Ammon's horn (tissue), 1 donor: ENCODE measurements at regions not wholly inside any gene's neighbourhood (a gene's known extent, or its start where the extent isn't known, plus 50 kb on each side); places are given as distances from the start of the nearest gene placed in this dataset.
"Not testable (repeated sequence)": the region's sequence is repeated elsewhere in the genome, so short reads cannot be mapped to it uniquely, and the experiment has no call there.

ENCODE experiments used
- DNase-seq: peaks from one replicate; pipeline ENCODE4 v3.0.0-alpha.2; 2016; ENCODE audit warnings: low spot score

DNA sequence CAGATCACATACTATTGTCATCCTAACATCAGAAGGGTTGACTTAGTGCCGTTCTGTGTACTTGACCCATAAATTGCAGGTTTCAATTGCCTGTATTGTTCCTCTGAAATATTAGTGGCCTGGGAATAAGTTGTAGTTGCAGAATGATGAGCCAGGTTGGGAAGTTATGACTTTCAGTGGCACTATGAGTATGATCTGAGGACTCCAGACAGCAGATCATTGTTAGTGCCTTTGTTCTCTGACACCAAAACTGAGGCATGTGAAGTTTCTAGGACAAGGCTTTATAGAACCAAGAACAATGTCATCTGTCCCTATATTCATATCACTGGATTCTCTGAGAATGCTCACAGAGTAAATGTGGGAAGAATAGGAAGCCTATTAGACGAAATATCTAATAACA is 403.7 kb downstream of the STK39 start:
- DNase-seq: no peak

DNA sequence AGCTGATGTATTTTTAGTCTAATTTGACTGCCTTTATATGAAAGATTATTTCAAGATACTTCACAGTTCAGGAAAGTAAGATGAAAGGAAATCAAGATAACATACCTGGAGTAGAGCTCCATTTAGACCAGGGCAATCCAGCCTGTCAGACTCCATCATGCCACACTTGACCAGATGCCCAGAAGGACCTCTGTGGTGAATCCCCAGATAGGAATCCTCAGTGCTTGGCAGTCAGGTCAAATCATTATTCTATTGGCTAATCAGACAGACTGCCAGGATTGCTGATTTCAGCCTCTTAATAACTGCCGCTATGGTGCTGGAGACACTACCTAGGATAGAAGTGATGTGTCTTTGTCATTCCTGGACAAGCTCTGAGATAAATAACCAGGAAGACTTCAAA is 404.2 kb downstream of the STK39 start:
- no peak for DNase-seq

DNA sequence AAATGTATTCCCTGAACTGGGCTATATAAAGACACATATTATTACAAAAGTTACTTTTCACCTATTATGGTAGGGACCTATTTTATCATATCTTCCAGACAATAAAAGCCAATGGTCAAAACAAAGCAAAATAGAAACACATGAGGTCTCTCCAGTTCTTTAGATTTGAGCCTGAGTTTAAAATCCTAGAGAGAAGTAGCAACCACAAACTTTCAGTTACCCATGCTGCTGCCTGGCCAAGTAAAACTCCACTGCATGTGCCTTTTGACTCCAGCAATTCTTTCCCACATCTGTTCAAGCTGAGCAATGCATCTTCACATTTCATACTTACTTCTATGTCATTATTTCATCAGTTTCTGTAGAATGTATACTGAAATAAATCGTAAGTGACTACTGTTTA is 405.3 kb downstream of the STK39 start:
- no peak for DNase-seq

- not testable (repeated sequence) for DNase-seq
Observed at GRCh38 chr2:167835290-167835689, 412.1 kb downstream of the STK39 start.

DNA sequence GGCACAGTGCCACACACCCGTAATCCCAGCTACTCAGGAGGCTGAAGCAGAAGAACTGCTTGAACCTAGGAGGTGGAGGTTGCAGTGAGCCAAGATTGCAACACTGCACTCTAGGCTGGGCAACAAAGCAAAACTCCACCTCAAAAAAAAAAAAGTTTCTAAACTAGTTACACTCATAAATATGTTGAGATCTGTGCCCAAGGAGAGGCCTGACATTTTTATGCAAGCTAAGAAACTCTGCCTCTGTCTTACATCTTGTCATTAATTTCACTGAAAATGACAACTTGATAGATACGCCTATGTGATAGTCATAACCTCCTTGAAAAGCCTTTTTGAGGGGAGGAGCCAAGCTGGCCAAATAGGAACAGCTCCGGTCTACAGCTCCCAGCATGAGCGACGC is 412.7 kb downstream of the STK39 start:
- DNase-seq: no peak

DNA sequence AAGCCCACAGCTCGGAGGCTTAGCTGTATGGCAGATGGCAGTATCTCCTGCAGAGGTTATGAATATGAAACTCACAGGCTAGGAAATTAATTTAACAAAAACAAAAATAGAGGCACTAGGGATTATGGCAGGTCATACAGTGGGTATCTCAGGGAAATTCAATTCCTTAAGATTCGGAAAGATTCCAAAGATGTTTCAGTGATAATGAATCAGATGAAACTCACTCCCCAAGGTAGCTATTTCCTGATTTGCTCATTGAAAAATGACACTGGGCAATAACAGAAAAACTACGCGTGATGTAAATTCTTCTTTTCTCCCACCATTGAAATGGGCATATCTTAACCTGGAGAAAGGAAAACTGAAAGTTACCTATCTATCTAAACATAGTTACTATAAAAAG is 414.1 kb downstream of the STK39 start:
- no peak for DNase-seq

DNA sequence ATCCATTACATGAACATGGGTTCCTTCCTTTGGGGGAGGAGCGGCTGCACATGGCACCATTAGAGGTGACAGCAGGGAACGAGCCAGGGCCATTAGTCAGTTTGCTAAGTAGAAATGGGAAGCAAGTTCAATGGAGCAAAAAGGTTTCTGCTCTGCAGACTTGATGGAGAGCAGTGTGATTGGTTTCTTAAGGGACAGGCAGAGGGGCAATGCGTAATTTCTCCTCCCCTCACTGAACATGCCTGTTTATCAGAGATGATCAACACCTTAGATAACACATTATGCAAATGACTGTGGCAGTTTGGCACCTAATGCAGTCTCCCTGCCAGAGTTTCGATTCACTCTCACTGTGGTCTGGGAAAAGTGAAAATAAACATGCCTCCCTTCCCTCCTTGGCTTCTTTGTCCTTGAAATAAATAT is 414.5 kb downstream of the STK39 start:
- DNase-seq: no peak

DNA sequence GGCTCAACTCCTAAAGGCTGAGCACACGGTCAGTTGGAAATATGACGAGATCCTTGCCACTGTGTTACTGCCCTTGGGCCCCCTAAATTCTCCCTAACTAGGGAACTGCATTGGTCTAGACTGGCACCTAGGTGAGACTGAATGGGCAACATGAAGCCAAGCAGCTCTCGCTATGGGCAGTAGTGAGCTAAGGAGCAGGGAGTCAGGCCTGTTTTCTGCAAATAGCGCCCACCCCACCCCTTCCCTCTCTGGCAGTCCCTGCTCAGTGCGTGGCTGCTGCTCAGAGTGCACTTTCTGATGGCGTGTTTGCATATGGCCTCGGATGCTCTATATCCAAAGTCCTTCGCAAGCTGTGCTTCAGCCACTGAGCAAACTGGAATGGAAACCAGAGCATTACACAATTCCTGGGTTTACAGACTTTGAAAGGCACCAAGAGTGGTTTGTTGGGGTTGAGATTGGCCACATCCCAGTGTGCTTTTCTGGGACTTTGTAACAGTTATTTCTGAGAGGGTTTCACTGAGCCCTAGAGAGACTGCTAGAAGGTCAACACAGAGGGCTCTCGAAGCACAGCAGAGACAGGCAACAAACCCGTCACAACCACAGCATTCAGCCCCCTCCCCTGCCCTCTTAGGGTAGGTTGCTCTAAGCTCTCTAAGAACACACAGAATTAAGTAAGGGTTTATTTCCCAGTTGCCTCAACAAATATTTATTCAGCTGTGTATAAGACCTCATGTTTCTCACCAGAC is 419.9 kb downstream of the STK39 start:
- DNase-seq: no peak

DNA sequence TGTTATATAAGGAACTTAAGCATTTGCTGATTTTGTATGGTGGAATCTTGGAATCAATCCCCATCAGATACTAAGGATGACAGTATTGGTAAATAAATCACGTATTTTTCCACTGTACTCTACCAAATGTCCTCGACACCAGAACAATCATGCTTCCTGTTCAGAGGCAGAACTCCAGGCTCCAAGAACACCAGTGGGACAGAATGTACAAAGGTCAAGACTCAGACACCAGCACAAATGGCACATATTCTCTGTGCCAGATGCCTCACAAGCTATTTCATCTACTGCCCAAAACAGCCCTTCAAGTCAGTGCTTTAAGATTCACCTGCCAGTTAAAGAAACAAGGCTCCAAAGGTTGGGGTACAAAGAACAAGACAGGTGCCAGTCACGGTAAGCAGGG is 420.5 kb downstream of the STK39 start:
- DNase-seq: no peak

- DNase-seq: no peak
Observed at GRCh38 chr2:167825664-167826063, 421.7 kb downstream of the STK39 start.

DNA sequence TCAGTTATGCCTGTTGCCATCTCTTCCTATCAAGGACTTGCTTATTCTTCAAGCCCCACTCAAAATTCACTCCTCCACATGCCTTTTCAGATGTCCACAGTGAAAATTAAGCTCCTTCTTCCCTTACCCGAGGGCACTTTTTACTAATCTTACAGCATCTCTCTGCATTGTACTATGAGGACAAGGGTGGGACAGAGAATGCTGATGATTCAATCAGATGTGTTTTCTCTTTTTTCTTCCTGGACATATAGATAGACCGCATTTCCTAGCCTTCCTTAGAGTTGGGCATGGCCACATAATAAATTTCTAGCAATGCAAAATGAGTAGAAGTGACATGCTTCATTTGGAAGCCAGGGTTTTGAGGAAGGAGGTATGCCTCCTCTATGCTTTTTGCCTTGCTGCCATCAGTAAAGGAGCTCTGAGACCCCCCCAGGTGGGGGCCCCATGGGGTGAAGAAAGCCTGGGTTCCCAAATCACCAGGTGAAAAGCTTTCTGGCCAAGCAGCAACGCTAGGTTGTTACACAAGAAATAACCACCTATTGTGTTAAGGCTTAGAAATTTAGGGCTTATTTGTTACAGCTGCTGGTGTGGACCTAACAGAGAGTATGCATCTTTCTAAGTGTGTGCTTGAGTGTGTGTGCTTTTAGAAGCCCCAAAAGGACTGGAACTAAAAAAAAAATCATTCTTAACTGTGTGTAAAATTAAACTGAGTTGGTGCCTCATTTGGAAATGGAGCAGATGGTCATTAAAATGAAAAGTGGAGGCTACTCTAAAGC is 424.5 kb downstream of the STK39 start:
- no peak for DNase-seq

- no peak for DNase-seq
Observed at GRCh38 chr2:167820488-167820887, 426.9 kb downstream of the STK39 start.

GRCh38 chr2:167818521-167818920 is 428.9 kb downstream of the STK39 start:
- no peak for DNase-seq

- DNase-seq: no peak
Observed at GRCh38 chr2:167817908-167818307, 429.5 kb downstream of the STK39 start.

DNA sequence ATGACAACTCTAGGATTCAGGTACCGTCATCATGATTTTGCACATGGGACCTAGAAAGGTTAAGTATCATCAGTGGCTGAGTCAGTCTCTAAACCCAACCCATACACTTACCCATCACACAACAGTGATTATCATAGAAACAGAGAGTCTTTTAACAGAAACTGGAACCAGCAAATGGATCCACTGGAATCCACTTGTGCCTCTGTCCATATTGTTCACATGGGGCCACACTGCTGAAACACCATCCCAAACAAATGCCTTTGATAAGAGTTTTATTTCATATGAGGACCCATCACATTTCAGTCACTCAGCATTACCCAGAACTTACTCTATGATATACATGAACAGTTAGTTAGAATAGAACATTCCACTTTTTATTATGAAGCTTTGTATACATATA is 430.0 kb downstream of the STK39 start:
- DNase-seq: no peak

DNA sequence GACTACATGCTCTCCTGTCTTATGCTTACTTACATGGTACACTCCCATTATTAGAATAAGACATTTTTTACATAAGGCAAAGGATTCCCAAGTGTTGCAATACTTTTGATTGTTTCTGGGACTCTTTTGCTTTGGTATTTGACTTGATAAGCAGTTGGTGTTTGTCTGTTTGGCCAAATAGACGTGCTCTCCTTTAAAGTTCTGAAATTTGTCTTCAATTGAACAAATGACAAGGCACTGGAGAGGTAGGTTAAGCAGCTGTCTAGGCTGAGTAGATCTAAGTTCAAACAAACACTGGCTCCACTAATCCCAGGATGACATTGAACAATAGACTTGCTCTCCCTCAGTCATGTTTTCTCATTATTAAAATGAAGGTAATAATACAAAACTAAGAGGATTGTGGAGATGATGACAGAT is 430.5 kb downstream of the STK39 start:
- DNase-seq: no peak

DNA sequence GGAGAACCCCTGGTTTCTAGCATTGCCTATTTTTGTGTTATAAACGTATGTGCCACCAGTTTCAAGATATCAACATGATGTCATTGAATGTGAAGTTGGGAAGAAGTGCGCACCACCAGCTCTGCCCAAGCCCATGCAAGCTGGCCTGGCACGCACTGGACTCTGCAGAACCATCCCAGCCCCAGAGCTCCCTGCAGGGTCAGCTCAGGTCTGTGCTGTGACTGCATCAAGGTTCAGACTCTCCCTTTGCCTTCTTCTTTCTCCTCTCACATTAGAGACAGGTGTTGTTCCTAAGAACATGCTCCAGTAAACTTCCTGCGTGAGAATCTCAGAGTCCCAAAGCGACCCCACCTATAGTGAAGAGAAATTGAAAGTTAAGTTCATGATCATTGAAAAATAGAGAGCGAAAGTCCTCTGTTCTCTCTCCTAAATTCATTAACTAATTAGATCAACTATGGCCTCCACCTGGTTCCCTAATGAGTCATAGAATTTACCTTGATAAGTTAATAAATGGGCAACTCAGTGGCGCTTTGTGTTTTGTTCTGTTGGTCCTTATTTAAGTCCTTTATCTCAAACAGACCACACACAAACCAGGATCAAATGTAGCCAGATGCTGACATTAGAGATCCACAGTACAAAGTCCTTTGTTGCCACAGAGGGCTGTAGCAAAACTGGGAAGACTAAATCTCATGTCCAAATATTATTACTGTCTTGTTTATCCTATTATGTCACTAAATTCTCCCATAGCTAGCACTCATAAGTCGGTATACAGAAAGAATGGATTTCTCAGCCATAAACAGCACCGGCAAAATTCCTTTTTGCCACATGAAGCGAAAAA is 432.3 kb downstream of the STK39 start:
- DNase-seq: no peak

GRCh38 chr2:167814482-167814880 is 432.9 kb downstream of the STK39 start:
- not testable (repeated sequence) for DNase-seq

DNA sequence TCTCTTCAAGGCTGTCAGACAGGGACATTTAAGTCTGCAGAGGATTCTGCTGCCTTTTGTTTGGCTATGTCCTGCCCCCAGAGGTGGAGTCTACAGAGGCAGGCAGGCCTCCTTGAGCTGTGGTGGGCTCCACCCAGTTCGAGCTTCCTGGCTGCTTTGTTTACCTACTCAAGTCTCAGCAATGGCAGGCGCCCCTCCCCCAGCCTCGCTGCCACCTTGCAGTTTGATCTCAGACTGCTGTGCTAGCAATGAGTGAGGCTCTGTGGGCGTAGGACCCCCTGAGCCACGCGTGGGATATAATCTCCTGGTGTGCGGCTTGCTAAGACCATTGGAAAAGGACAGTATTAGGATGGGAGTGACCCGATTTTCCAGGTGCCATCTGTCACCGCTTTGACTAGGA is 437.6 kb downstream of the STK39 start:
- DNase-seq: not testable (repeated sequence)

DNA sequence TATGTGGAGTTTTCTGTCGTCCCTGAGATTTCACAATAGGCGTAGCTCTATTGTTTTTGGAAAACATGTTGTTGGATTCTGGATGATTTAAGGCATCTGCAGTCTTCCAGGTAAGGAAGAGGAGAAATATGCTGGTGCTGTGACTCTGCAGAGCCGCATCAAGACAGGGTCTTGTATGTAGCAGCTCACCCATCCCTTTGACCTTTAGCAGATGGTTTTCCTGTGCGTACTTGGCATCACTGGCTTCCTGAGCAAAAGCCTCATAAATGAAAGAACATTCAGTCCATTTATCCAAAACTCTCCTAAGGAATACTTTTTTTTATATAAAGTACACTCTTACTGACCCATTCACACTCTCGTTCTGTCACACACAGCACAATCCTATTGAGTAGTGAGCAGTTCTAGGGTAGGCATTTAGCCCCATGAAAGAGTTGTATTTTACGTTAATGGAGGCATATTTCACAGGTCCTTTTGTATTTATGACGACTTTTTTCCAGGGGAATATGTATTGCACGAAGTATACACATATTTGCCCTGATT is 443.9 kb downstream of the STK39 start:
- no peak for DNase-seq

- no peak for DNase-seq
Observed at GRCh38 chr2:167794554-167795255, 452.7 kb downstream of the STK39 start.

DNA sequence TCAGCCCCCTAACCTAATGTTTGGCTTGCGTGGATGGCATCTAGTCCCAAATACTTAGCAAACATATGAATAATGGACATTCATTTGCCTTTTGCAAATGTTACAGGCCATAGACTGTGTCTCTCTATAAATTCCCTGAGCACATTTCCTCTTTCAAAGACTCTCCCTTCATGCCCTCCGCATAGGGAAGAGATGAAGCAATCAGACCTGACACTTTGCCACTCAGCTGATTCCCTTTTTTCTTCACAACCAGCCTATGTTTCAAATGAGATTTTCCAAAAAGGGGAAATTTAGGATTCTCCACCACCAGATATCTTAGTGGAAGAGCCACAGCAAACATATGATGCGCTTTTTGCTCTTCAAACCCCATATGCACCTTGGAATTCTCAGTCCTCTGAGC is 453.7 kb downstream of the STK39 start:
- DNase-seq: no peak
